HUES64 (cell line): ENCODE measurements at regions not wholly inside any gene's neighbourhood (a gene's known extent, or its start where the extent isn't known, plus 50 kb on each side); places are given as distances from the start of the nearest gene placed in this dataset.
A peak's percentile ranks its signal among the peaks of the same experiment; 100 is the strongest.

Experiments
- H3K27ac ChIP-seq: 2 replicates; pipeline ENCODE4 v1.7.0; 2013; ENCODE audit warnings: low read depth, low read length, inconsistent platforms
- H3K27me3 ChIP-seq: 2 replicates; pipeline ENCODE4 v1.6.1; 2013; ENCODE audit warnings: mild to moderate bottlenecking, low read length; ENCODE audit not compliant: insufficient read depth
- H3K36me3 ChIP-seq: 2 replicates; pipeline ENCODE4 v1.6.1; 2013; ENCODE audit warnings: mild to moderate bottlenecking, low read length; ENCODE audit not compliant: insufficient read depth
- H3K4me1 ChIP-seq: 2 replicates; pipeline ENCODE4 v1.6.1; 2013; ENCODE audit warnings: mild to moderate bottlenecking, low read length, moderate library complexity; ENCODE audit not compliant: insufficient read depth
- H3K4me3 ChIP-seq: 2 replicates; pipeline ENCODE4 v1.5.1; 2013; ENCODE audit warnings: mild to moderate bottlenecking, low read length, moderate library complexity
- H3K9ac ChIP-seq: 2 replicates; pipeline ENCODE4 v1.6.1; 2013; ENCODE audit warnings: mild to moderate bottlenecking, low read depth, low read length
- H3K9me3 ChIP-seq: 2 replicates; pipeline ENCODE4 v1.6.1; 2013; ENCODE audit warnings: low read depth, low read length; ENCODE audit not compliant: insufficient read depth
- WGBS: fragments of 150-250, 120-280 bp; methylation state at CpG from one replicate; pipeline ENCODE4 v1.1.7; 2013; ENCODE audit warnings: missing lambda C conversion rate; 5-methylcytosine and 5-hydroxymethylcytosine counted together

GRCh38 chr14:98808494-98809407, 463.2 kb downstream of the BCL11B start:
- Histone ChIP-seq H3K4me1 (peaks cover 6% of the 10 kb centered on the region; the same call in 1 of the 2 replicates), H3K27me3 (no peaks in the 10 kb centered on the region), H3K9ac (no peak overlapping the region), H3K4me3 (no peak overlapping the region), H3K36me3 (no peaks in the 10 kb centered on the region), H3K27ac (no peak overlapping the region), H3K9me3 (no peaks in the 10 kb centered on the region)
- WGBS, result 90% methylated on average over 12 of the region's 12 CpGs

- H3K9me3 ChIP-seq, result no peaks in the 10 kb centered on the region
- H3K4me1 ChIP-seq, result peaks cover 27% of the 10 kb centered on the region
- no peak overlapping the region for H3K27ac ChIP-seq
- no peaks in the 10 kb centered on the region for H3K27me3 ChIP-seq
- WGBS, result 94% methylated on average over 8 of the region's 8 CpGs
- H3K4me3 ChIP-seq, result no peak overlapping the region
- no peak overlapping the region for H3K9ac ChIP-seq
- H3K36me3 ChIP-seq, result no peaks in the 10 kb centered on the region
Measured at GRCh38 chr14:98816195-98816594, 455.8 kb downstream of the BCL11B start.

GRCh38 chr14:98816720-98817119, 455.3 kb downstream of the BCL11B start:
- WGBS, result 92% methylated on average over 7 of the region's 7 CpGs
- H3K36me3 ChIP-seq, result no peaks in the 10 kb centered on the region
- peaks cover 27% of the 10 kb centered on the region for H3K4me1 ChIP-seq
- H3K9ac ChIP-seq, result no peak overlapping the region
- no peaks in the 10 kb centered on the region for H3K27me3 ChIP-seq
- H3K9me3 ChIP-seq, result no peaks in the 10 kb centered on the region
- no peak overlapping the region for H3K27ac ChIP-seq
- no peak overlapping the region for H3K4me3 ChIP-seq

GRCh38 chr14:98819132-98819866, 452.7 kb downstream of the BCL11B start:
- 43% methylated on average over 9 of the region's 9 CpGs for WGBS
- Histone ChIP-seq H3K27me3 (no peaks in the 10 kb centered on the region), H3K27ac (peak overlapping the region; percentile 78), H3K4me1 (peaks cover 27% of the 10 kb centered on the region), H3K36me3 (no peaks in the 10 kb centered on the region), H3K9me3 (no peaks in the 10 kb centered on the region), H3K4me3 (peak overlapping the region; percentile 9; the same call in 1 of the 2 replicates), H3K9ac (peak overlapping the region; percentile 55)

- Histone ChIP-seq H3K36me3 (no peaks in the 10 kb centered on the region), H3K4me3 (peak overlapping the region; percentile 9; the same call in 1 of the 2 replicates), H3K4me1 (peaks cover 27% of the 10 kb centered on the region), H3K9ac (peak overlapping the region; percentile 55), H3K27me3 (no peaks in the 10 kb centered on the region), H3K9me3 (no peaks in the 10 kb centered on the region), H3K27ac (peak overlapping the region; percentile 78)
- WGBS, result 31% methylated on average over 2 of the region's 2 CpGs
Measured at GRCh38 chr14:98819867-98820206, 452.2 kb downstream of the BCL11B start.

DNA sequence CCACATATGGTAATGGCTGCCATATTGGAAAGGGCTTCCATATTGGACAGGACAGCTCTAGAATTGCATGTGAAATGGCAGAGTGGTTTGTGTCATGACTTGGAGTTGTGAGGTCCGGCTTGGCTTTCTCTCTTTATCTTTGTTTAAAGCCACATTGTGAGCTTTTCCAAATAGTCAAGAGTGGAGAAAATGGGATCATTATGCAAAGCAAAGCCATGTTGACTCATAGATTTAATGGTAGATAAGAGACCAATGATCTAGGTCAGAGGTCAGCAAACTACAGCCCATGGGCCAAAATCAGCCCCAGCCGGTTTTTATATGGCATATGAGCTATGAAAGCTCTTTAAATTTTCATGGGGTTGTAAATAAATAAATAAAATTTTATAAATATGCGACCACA, 449.1 kb downstream of the BCL11B start:
- H3K9me3 ChIP-seq, result no peaks in the 10 kb centered on the region
- no peaks in the 10 kb centered on the region for H3K36me3 ChIP-seq
- WGBS, result 84% methylated on average over 2 of the region's 3 CpGs
- H3K9ac ChIP-seq, result no peak overlapping the region
- no peak overlapping the region for H3K27ac ChIP-seq
- no peak overlapping the region for H3K4me3 ChIP-seq
- no peaks in the 10 kb centered on the region for H3K27me3 ChIP-seq
- peaks cover 26% of the 10 kb centered on the region for H3K4me1 ChIP-seq

DNA sequence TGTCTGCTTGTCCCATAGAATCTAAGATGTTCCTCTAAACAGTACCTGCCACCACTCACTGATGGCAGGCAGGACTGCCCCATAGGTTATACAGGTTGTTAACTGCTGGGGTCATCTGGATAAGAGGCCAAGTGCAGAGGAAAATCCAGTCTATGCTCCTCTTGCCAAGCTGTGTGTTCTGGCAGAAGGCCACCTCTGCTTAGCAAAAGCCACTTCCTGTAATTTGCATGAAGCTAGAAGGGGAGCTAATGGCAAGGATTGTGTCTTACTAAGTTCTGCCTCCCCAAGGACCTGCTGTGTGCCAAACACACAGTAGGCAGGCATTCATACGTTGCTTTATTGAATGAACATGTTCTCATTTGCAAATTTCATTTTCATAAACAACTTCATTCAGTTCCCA, 445.4 kb downstream of the BCL11B start:
- H3K4me1 ChIP-seq, result no peaks in the 10 kb centered on the region; the same call in 1 of the 2 replicates
- H3K9ac ChIP-seq, result no peak overlapping the region
- 93% methylated on average over 1 of the region's 1 CpG for WGBS
- H3K4me3 ChIP-seq, result no peak overlapping the region
- H3K27me3 ChIP-seq, result no peaks in the 10 kb centered on the region
- H3K9me3 ChIP-seq, result no peaks in the 10 kb centered on the region
- no peaks in the 10 kb centered on the region for H3K36me3 ChIP-seq
- no peak overlapping the region for H3K27ac ChIP-seq

DNA sequence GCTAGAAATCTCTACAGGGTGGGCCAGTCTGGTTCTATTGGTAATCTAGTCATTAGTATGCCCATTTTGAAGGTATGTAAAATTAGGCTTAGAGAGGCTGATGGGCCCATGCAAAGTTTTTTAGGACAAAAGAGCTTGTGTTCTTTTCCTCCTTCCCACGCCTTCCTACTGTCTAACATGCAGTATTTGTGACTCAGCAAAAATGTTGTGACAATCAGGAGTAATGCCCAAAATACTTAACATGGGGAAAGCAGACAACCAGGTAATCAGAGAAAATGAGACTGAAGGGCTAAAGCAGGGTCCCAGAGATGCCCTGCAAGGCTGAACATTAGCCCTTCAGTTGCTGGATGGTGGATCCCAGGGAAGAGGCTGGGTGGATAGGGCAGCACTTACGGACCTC, 437.9 kb downstream of the BCL11B start:
- Histone ChIP-seq H3K27me3 (no peaks in the 10 kb centered on the region), H3K4me3 (no peak overlapping the region), H3K4me1 (no peaks in the 10 kb centered on the region), H3K9me3 (peaks cover 6% of the 10 kb centered on the region; the same call in 1 of the 2 replicates), H3K27ac (no peak overlapping the region), H3K36me3 (no peaks in the 10 kb centered on the region), H3K9ac (no peak overlapping the region)
- 94% methylated on average over 2 of the region's 2 CpGs for WGBS

GRCh38 chr14:98835051-98835824, 436.8 kb downstream of the BCL11B start:
- no peaks in the 10 kb centered on the region for H3K4me1 ChIP-seq
- H3K27ac ChIP-seq, result no peak overlapping the region
- H3K27me3 ChIP-seq, result no peaks in the 10 kb centered on the region
- peaks cover 6% of the 10 kb centered on the region; the same call in 1 of the 2 replicates for H3K9me3 ChIP-seq
- no peak overlapping the region for H3K4me3 ChIP-seq
- H3K36me3 ChIP-seq, result no peaks in the 10 kb centered on the region
- no peak overlapping the region for H3K9ac ChIP-seq
- 93% methylated on average over 14 of the region's 14 CpGs for WGBS

DNA sequence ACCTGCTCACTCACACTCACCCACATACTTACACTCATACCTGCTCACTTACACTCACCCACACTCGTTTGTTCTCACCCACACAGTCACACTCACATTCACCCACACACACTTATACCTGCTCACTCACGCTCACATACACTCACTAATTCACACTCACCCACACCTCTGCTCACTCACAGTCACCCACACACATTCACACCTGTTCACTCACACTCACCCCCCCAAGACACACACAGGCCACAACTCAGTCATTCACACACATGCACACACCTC, 436.2 kb downstream of the BCL11B start:
- Histone ChIP-seq H3K9me3 (peaks cover 6% of the 10 kb centered on the region; the same call in 1 of the 2 replicates), H3K27me3 (no peaks in the 10 kb centered on the region), H3K27ac (no peak overlapping the region), H3K4me1 (no peaks in the 10 kb centered on the region), H3K36me3 (no peaks in the 10 kb centered on the region), H3K4me3 (no peak overlapping the region), H3K9ac (no peak overlapping the region)
- WGBS, result 90% methylated on average over 2 of the region's 2 CpGs

DNA sequence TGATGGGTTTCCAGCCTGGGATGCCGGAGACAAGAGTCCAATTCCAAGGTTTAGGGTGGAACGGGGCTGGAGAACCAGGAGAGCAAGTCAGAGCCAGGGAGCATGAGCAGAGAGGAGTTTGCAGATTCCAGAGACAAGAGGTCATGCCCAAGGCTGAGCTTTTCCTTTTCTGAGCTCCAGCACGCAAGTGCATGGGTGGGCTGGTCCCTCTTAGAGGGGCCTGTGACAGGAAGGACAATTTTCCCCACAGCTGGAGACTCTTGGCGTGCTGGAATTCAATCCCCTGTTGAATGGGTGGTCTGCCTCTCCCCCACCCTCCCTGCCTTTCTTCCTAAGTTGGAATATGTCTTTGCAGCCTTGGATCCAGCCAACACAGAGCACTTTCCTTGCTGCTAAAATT, 431.9 kb downstream of the BCL11B start:
- H3K9me3 ChIP-seq, result peaks cover 6% of the 10 kb centered on the region; the same call in 1 of the 2 replicates
- 75% methylated on average over 4 of the region's 4 CpGs for WGBS
- H3K4me1 ChIP-seq, result no peaks in the 10 kb centered on the region
- no peaks in the 10 kb centered on the region for H3K27me3 ChIP-seq
- no peaks in the 10 kb centered on the region for H3K36me3 ChIP-seq
- no peak overlapping the region for H3K9ac ChIP-seq
- no peak overlapping the region for H3K27ac ChIP-seq
- H3K4me3 ChIP-seq, result no peak overlapping the region
